Ascending aorta (tissue), 2 donors: ENCODE measurements at regions not wholly inside any gene's neighbourhood (a gene's known extent, or its start where the extent isn't known, plus 50 kb on each side); places are given as distances from the start of the nearest gene placed in this dataset.

Source experiments
- DNase-seq, 2 donors: peaks; one replicate each; pipeline ENCODE4 v3.0.0-alpha.2; 2019; ENCODE audit warnings: low spot score in 2 of 2
- H3K27ac ChIP-seq, 2 donors: fragments of 200-600 bp; sonication (generic); one replicate each; pipeline ENCODE4 v1.5.1; 2016 to 2017; ENCODE audit warnings: mild to moderate bottlenecking in 1 of 2
- H3K27me3 ChIP-seq: fragments of 200-600 bp; sonication (generic); one replicate; pipeline ENCODE4 v1.5.1; 2017
- H3K36me3 ChIP-seq, 2 donors: fragments of 200-600 bp; sonication (generic); one replicate each; pipeline ENCODE4 v1.5.1; 2016
- H3K4me1 ChIP-seq, 2 donors: fragments of 200-600 bp; sonication (generic); one replicate each; pipeline ENCODE4 v1.5.1; 2016 to 2017; ENCODE audit warnings: mild to moderate bottlenecking in 1 of 2
- H3K4me3 ChIP-seq, 2 donors: fragments of 200-600 bp; sonication (generic); one replicate each; pipeline ENCODE4 v1.5.1; 2016 to 2017; ENCODE audit warnings: mild to moderate bottlenecking in 1 of 2
- H3K9me3 ChIP-seq, 2 donors: fragments of 200-600 bp; sonication (generic); one replicate each; pipeline ENCODE4 v1.5.1; 2016
- intact Hi-C: fragments of 100-400 bp; cut with DNase I; formaldehyde crosslinking; loops from one replicate; pipeline ENCODE4 v1.15.1; 2023
- TF ChIP-seq, protein P1 (sequence below), 3 experiments: fragments of 200-600 bp in 2 of 3; fragments of 450-650 bp in 1 of 3; sonication (generic) in 2 of 3; IDR thresholded peaks; one replicate each; pipeline ENCODE4 v1.5.1; 2016 to 2019; ENCODE audit warnings: antibody characterized with exemption in 3 of 3, mild to moderate bottlenecking in 1 of 3, moderate library complexity in 1 of 3

DNA sequence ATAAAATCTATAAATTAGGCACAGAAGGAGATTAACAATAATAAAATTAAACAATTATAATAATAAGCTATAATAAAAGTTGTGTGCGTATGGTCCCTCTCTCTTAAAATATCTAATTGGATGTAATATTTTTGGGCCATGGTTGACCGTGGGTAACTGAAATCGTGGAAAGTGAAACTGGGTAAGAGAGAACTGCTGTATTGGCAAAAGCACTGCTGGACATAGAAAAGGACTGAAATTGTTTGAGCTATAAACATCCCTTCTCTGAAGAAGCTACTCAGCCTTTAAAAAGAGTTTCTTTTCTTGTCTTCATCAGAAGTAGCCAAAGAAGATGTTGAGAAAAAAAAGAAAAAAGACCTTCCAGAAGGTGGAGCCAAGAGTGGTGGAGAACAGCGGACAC is 379.4 kb downstream of the ZNF521 start:
- no peak overlapping the region for H3K4me3 ChIP-seq
- TF ChIP-seq, protein P1, sequence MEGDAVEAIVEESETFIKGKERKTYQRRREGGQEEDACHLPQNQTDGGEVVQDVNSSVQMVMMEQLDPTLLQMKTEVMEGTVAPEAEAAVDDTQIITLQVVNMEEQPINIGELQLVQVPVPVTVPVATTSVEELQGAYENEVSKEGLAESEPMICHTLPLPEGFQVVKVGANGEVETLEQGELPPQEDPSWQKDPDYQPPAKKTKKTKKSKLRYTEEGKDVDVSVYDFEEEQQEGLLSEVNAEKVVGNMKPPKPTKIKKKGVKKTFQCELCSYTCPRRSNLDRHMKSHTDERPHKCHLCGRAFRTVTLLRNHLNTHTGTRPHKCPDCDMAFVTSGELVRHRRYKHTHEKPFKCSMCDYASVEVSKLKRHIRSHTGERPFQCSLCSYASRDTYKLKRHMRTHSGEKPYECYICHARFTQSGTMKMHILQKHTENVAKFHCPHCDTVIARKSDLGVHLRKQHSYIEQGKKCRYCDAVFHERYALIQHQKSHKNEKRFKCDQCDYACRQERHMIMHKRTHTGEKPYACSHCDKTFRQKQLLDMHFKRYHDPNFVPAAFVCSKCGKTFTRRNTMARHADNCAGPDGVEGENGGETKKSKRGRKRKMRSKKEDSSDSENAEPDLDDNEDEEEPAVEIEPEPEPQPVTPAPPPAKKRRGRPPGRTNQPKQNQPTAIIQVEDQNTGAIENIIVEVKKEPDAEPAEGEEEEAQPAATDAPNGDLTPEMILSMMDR (IDR thresholded peaks at IDR 0.05): no peak
- H3K4me1 ChIP-seq: no peaks in the 10 kb centered on the region
- no peaks in the 10 kb centered on the region for H3K36me3 ChIP-seq
- intact Hi-C loops: no loop called here
- H3K27me3 ChIP-seq: no peaks in the 10 kb centered on the region
- H3K9me3 ChIP-seq: no peaks in the 10 kb centered on the region
- DNase-seq: no peak
- H3K27ac ChIP-seq: no peak overlapping the region

DNA sequence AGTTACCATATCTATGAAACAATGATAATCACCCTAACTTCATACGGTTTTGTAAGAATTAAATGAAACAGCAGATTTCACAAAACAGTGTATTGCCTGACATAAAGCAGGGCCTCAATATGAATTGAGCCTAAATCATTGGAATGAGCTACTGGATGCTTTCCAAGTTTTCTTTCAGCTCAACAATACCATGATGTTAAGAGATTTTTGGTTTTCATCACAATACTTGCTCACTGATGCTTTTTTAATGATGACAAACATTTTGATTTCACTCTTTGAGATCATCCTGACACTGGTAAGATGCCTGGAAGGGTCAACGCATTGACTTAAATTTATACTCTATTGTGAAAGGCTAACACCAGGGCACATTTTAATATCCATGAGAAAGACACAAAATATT is 377.5 kb downstream of the ZNF521 start:
- no peaks in the 10 kb centered on the region for H3K27me3 ChIP-seq
- H3K9me3 ChIP-seq: no peaks in the 10 kb centered on the region
- no peaks in the 10 kb centered on the region for H3K36me3 ChIP-seq
- intact Hi-C loops: no loop called here
- no peak for DNase-seq
- no peak overlapping the region for H3K4me3 ChIP-seq
- no peaks in the 10 kb centered on the region for H3K4me1 ChIP-seq
- TF ChIP-seq, protein P1 (IDR thresholded peaks at IDR 0.05): no peak
- no peak overlapping the region for H3K27ac ChIP-seq

DNA sequence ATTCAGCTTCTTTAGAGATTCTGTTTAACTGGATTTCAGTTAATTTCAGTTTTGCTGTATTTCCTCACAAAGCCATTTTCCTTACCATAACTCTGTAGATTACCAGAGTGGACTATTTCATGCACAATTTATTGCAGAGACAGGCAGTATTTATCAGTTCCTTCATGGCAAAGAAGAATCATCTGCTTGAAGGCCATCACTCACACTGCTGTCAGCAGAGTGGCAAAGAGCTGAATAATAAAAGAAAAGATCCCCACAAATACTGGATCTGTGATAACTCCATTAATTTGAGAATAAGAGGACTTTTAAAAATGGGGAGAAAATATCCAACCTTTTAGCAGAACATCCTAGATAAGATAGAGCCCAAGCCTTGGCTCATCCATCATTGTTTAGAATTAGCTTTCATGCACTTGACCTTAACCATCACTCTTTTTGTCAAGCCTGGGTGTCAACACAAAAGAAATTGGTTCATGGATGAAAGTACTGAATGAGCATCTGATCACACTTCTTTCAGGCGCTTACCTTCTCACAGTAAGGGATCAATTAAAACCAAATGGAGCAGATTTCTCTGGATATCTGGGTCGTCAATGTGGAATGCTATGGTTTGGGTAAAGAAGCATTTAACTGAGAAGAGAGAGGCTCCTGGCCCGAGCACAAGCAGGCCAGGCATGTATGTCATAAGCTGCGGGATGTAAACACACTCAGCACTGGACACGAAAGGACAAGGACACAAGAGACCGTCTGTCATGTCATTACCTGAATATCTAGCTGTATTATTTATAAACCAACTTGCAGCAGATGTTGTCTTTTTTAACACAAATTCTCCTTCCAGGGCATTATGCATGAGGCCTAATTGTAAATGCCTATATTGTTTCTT is 376.2 kb downstream of the ZNF521 start:
- H3K4me1 ChIP-seq: no peaks in the 10 kb centered on the region
- intact Hi-C loops: no loop called here
- H3K9me3 ChIP-seq: no peaks in the 10 kb centered on the region
- H3K4me3 ChIP-seq: no peak overlapping the region
- no peaks in the 10 kb centered on the region for H3K36me3 ChIP-seq
- H3K27me3 ChIP-seq: no peaks in the 10 kb centered on the region
- H3K27ac ChIP-seq: no peak overlapping the region
- DNase-seq: no peak
- TF ChIP-seq, protein P1 (IDR thresholded peaks at IDR 0.05): no peak

DNA sequence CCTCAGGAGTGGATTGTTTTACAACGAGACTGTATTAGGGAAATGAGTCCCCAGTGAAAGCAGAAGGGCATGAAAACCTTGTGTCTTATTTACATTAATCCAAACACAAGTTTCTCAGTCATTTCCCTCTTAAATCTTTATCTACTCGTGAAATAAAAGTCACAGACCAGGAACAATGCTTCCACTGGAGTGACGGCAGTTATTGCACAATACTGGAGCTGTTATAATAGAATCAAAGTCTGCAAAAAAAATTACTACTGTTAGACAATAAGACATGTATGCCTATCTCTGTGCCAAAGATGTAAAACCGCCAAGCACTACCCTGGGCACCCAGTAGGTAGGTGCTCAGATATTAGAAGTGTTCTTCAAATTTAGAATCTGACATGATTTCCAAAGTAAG is 375.5 kb downstream of the ZNF521 start:
- intact Hi-C loops: no loop called here
- Histone ChIP-seq H3K27ac (no peak overlapping the region), H3K9me3 (no peaks in the 10 kb centered on the region), H3K4me1 (no peaks in the 10 kb centered on the region), H3K4me3 (no peak overlapping the region), H3K27me3 (no peaks in the 10 kb centered on the region), H3K36me3 (no peaks in the 10 kb centered on the region)
- TF ChIP-seq, protein P1 (IDR thresholded peaks at IDR 0.05): no peak
- DNase-seq: no peak

DNA sequence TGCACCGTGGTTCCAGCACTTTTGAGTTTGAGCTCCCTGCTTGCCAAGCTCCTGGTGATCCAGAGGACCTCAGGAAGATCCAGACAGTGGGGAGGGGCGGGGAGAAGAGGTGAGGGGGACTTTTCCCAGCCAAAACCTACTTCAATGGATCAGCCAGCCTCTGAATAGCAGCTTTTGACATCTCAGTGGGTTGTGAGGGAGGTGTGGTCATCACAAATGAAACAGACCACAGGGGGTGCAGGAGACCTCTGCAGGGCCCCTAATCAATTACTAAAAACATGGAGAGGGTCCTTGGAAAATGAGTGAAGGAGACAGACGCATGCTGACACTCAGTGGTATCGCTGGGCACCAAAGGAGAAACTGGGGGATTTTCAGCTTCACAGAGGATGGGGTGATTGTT is 372.7 kb downstream of the ZNF521 start:
- H3K27me3 ChIP-seq: no peaks in the 10 kb centered on the region
- H3K4me1 ChIP-seq: no peaks in the 10 kb centered on the region
- H3K36me3 ChIP-seq: no peaks in the 10 kb centered on the region
- no peak for DNase-seq
- intact Hi-C loops: no loop called here
- H3K27ac ChIP-seq: no peak overlapping the region
- no peak overlapping the region for H3K4me3 ChIP-seq
- no peaks in the 10 kb centered on the region for H3K9me3 ChIP-seq
- TF ChIP-seq, protein P1 (IDR thresholded peaks at IDR 0.05): no peak
